ENCODE measurements at regions not wholly inside any gene's neighbourhood (a gene's known extent, or its start where the extent isn't known, plus 50 kb on each side); places are given as distances from the start of the nearest gene placed in this dataset.

- no peaks in the 10 kb centered on the region for H3K27me3 ChIP-seq (ENCODE audit: insufficient read depth, low read depth, low read length)
- H3K9ac ChIP-seq (ENCODE audit: low read length), result no peak overlapping the region
- no peaks in the 10 kb centered on the region for H3K9me3 ChIP-seq (ENCODE audit: low read length)
- H3F3A ChIP-seq (ENCODE audit: insufficient read depth, low read length, poor library complexity, severe bottlenecking), result no peaks in the 10 kb centered on the region
- no peak overlapping the region for H2AFZ ChIP-seq (ENCODE audit: low read depth, low read length)
- no peaks in the 10 kb centered on the region for H3K36me3 ChIP-seq (ENCODE audit: insufficient read depth, low read length)
- no peak overlapping the region for H3K27ac ChIP-seq (ENCODE audit: low read length)
- H4K20me1 ChIP-seq (ENCODE audit: insufficient read depth), result no peaks in the 10 kb centered on the region
- H3K4me2 ChIP-seq (ENCODE audit: low read length), result no peak overlapping the region
- H3K9me2 ChIP-seq (ENCODE audit: insufficient read depth, low read length), result no peaks in the 10 kb centered on the region
- H3K4me3 ChIP-seq (ENCODE audit: low read length), result no peak overlapping the region
- no peaks in the 10 kb centered on the region for H3K79me2 ChIP-seq (replicated peaks; ENCODE audit: insufficient read depth, low read length)
- no peak for TF ChIP-seq POLR2AphosphoS5 (IDR thresholded peaks at IDR 0.05)
- TF ChIP-seq EZH2 (IDR thresholded peaks at IDR 0.05; ENCODE audit: borderline replicate concordance, insufficient read depth, low read length, poor library complexity, severe bottlenecking), result no peak
- TF ChIP-seq EP300 (conservative IDR thresholded peaks at IDR 0.05; ENCODE audit: poor library complexity, severe bottlenecking), result no peak
- TF ChIP-seq CTCF (IDR thresholded peaks at IDR 0.05; ENCODE audit: poor library complexity, severe bottlenecking), result no peak
- TF ChIP-seq RAD21 (conservative IDR thresholded peaks at IDR 0.05), result no peak
- TF ChIP-seq REST (IDR thresholded peaks at IDR 0.05; ENCODE audit: borderline replicate concordance), result no peak
- TF ChIP-seq TAF1 (IDR thresholded peaks at IDR 0.05; ENCODE audit: low read depth), result no peak
- no peak for TF ChIP-seq SMC3 (conservative IDR thresholded peaks at IDR 0.05; ENCODE audit: poor library complexity)
Measured at GRCh38 chr4:114056599-114056998, 77.2 kb upstream of the ARSJ start.

DNA sequence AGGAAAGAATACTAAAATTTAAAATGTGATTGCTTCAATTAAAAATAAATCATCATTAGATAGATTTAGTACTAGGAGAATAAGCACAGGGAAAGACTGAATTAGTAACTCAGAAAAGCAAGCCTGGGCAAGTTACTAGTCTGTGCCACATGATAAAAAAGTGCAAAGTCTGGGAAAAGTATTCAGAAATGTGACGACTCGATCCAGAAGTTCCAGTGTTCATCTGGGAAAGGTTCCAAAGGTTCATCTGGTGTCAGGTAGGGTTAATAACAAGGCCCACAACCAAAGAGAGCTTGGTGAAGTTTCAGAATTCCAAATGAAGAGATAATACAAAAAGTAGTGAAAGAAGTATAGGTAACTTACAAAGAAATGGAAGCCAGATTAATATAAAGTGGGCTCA lies 78.3 kb upstream of the ARSJ start:
- Histone ChIP-seq H3K9ac (ENCODE audit: low read length) (no peak overlapping the region), H3K4me2 (ENCODE audit: low read length) (no peak overlapping the region), H3K79me2 (replicated peaks; ENCODE audit: insufficient read depth, low read length) (no peaks in the 10 kb centered on the region), H3K9me3 (ENCODE audit: low read length) (no peaks in the 10 kb centered on the region), H4K20me1 (ENCODE audit: insufficient read depth) (no peaks in the 10 kb centered on the region), H2AFZ (ENCODE audit: low read depth, low read length) (no peak overlapping the region), H3K27ac (ENCODE audit: low read length) (no peak overlapping the region), H3K27me3 (ENCODE audit: insufficient read depth, low read depth, low read length) (no peaks in the 10 kb centered on the region), H3K36me3 (ENCODE audit: insufficient read depth, low read length) (no peaks in the 10 kb centered on the region), H3K4me3 (ENCODE audit: low read length) (no peak overlapping the region), H3F3A (ENCODE audit: insufficient read depth, low read length, poor library complexity, severe bottlenecking) (no peaks in the 10 kb centered on the region), H3K9me2 (ENCODE audit: insufficient read depth, low read length) (no peaks in the 10 kb centered on the region)
- TF ChIP-seq SMC3 (conservative IDR thresholded peaks at IDR 0.05; ENCODE audit: poor library complexity) (no peak), EZH2 (IDR thresholded peaks at IDR 0.05; ENCODE audit: borderline replicate concordance, insufficient read depth, low read length, poor library complexity, severe bottlenecking) (no peak), EP300 (conservative IDR thresholded peaks at IDR 0.05; ENCODE audit: poor library complexity, severe bottlenecking) (no peak), RAD21 (conservative IDR thresholded peaks at IDR 0.05) (no peak), POLR2AphosphoS5 (IDR thresholded peaks at IDR 0.05) (no peak), REST (IDR thresholded peaks at IDR 0.05; ENCODE audit: borderline replicate concordance) (no peak), MXI1 (conservative IDR thresholded peaks at IDR 0.05; ENCODE audit: poor library complexity, severe bottlenecking) (no peak), CTCF (IDR thresholded peaks at IDR 0.05; ENCODE audit: poor library complexity, severe bottlenecking) (no peak), TAF1 (IDR thresholded peaks at IDR 0.05; ENCODE audit: low read depth) (no peak)
